Body of pancreas (tissue), 4 donors: ENCODE measurements at regions not wholly inside any gene's neighbourhood (a gene's known extent, or its start where the extent isn't known, plus 50 kb on each side); places are given as distances from the start of the nearest gene placed in this dataset.
"Not testable (repeated sequence)": the region's sequence is repeated elsewhere in the genome, so short reads cannot be mapped to it uniquely, and the experiment has no call there.

ENCODE experiments used
- ATAC-seq: fragments of 150-250 bp; one replicate; pipeline ENCODE4 v1.9.1; 2016
- DNase-seq, 4 donors: peaks; one replicate each; pipeline ENCODE4 v3.0.0-alpha.2; 2019
- H3K27ac ChIP-seq, 4 donors: fragments of 200-600 bp; sonication (generic); 1 replicate in 3 of 4; 2 replicates in 1 of 4; pipeline versions ENCODE4 v1.5.1 to v1.6.1; 2016 to 2019; ENCODE audit warnings: mild to moderate bottlenecking in 1 of 4, mixed read lengths in 1 of 4, moderate library complexity in 1 of 4
- H3K27me3 ChIP-seq, 2 donors: fragments of 200-600 bp; sonication (generic); one replicate each; pipeline ENCODE4 v1.6.0; 2016; ENCODE audit warnings: mild to moderate bottlenecking in 1 of 2
- H3K36me3 ChIP-seq, 2 donors: fragments of 200-600 bp; sonication (generic); replicated peaks in 1 of 2; 2 replicates each; pipeline ENCODE4 v1.5.1; 2016; ENCODE audit warnings: low read depth in 2 of 2; ENCODE audit not compliant: insufficient read depth in 1 of 2
- H3K4me1 ChIP-seq: fragments of 200-600 bp; sonication (generic); one replicate; pipeline ENCODE4 v1.6.0; 2016
- H3K4me3 ChIP-seq, 2 donors: fragments of 200-600 bp; sonication (generic); 1 replicate in 1 of 2; 2 replicates in 1 of 2; pipeline ENCODE4 v1.5.1; 2016 to 2019
- H3K9me3 ChIP-seq, 3 donors: fragments of 200-600 bp; sonication (generic); 1 replicate in 2 of 3; 2 replicates in 1 of 3; pipeline ENCODE4 v1.5.1; 2016
- CTCF ChIP-seq, 7 experiments: fragments of 450-650 bp in 4 of 7; fragments of 200-600 bp in 3 of 7; sonication (generic) in 3 of 7; IDR thresholded peaks; one replicate each; pipeline ENCODE4 v1.5.1; 2016 to 2019; ENCODE audit warnings: antibody characterized with exemption in 7 of 7
- POLR2A ChIP-seq, 3 donors: fragments of 450-650 bp; IDR thresholded peaks; one replicate each; pipeline ENCODE4 v1.6.1; 2016; ENCODE audit warnings: antibody characterized with exemption in 3 of 3, mild to moderate bottlenecking in 2 of 3
- WGBS, 2 donors: methylation state at CpG; one replicate each; pipeline ENCODE4 v1.1.5; 2017; 5-methylcytosine and 5-hydroxymethylcytosine counted together
- intact Hi-C: fragments of 100-400 bp; cut with DNase I; formaldehyde crosslinking; loops from one replicate; pipeline ENCODE4 v1.15.1; 2023

- no peaks in the 10 kb centered on the region for H3K36me3 ChIP-seq
- no peak overlapping the region for H3K27ac ChIP-seq
- no peaks in the 10 kb centered on the region for H3K27me3 ChIP-seq
- DNase-seq (no peak), ATAC-seq (no peak)
- intact Hi-C loops, result no loop called here
- H3K9me3 ChIP-seq, result no peaks in the 10 kb centered on the region
- peaks cover 10% of the 10 kb centered on the region for H3K4me1 ChIP-seq
- TF ChIP-seq POLR2A (IDR thresholded peaks at IDR 0.05), result no peak
- no peak for TF ChIP-seq CTCF (IDR thresholded peaks at IDR 0.05)
- H3K4me3 ChIP-seq, result no peak overlapping the region
- WGBS, 2 donors, result 89 to 91% methylated on average over 2 of the region's 2 CpGs
These were observed 1007.9 kb upstream of the CITED2 start for GRCh38 chr6:140382355-140382754.

- no peak overlapping the region for H3K4me3 ChIP-seq
- WGBS, 2 donors, result 62 to 67% methylated on average over 3 of the region's 3 CpGs
- no peaks in the 10 kb centered on the region for H3K36me3 ChIP-seq
- ATAC-seq, result no peak
- intact Hi-C loops, result no loop called here
- TF ChIP-seq CTCF (IDR thresholded peaks at IDR 0.05) (no peak), POLR2A (IDR thresholded peaks at IDR 0.05) (no peak)
- peaks cover 10% of the 10 kb centered on the region for H3K4me1 ChIP-seq
- no peaks in the 10 kb centered on the region for H3K9me3 ChIP-seq
- H3K27me3 ChIP-seq, result no peaks in the 10 kb centered on the region
- no peak for DNase-seq
- no peak overlapping the region for H3K27ac ChIP-seq
These were observed 1006.2 kb upstream of the CITED2 start for GRCh38 chr6:140380427-140381218.

- H3K4me3 ChIP-seq, result no peak overlapping the region
- H3K27me3 ChIP-seq, result no peaks in the 10 kb centered on the region
- intact Hi-C loops, result no loop called here
- TF ChIP-seq CTCF (IDR thresholded peaks at IDR 0.05), result no peak
- no peak for TF ChIP-seq POLR2A (IDR thresholded peaks at IDR 0.05)
- 23 to 34% methylated on average over 2 of the region's 2 CpGs for WGBS, 2 donors
- DNase-seq (peak in 1 of 4 donors; percentile 10), ATAC-seq (peak; percentile 53)
- no peak overlapping the region for H3K27ac ChIP-seq
- H3K4me1 ChIP-seq, result peaks cover 10% of the 10 kb centered on the region
- no peaks in the 10 kb centered on the region for H3K36me3 ChIP-seq
- no peaks in the 10 kb centered on the region for H3K9me3 ChIP-seq
These were observed 1005.5 kb upstream of the CITED2 start for GRCh38 chr6:140379919-140380318.

GRCh38 chr6:140376209-140376608 is 1001.8 kb upstream of the CITED2 start:
- intact Hi-C loops, result no loop called here
- no peak overlapping the region for H3K4me3 ChIP-seq
- H3K9me3 ChIP-seq, result no peaks in the 10 kb centered on the region
- H3K27ac ChIP-seq, result no peak overlapping the region
- TF ChIP-seq POLR2A (IDR thresholded peaks at IDR 0.05), result no peak
- no peak for TF ChIP-seq CTCF (IDR thresholded peaks at IDR 0.05)
- no peaks in the 10 kb centered on the region for H3K36me3 ChIP-seq
- H3K4me1 ChIP-seq, result peaks cover 10% of the 10 kb centered on the region
- no peaks in the 10 kb centered on the region for H3K27me3 ChIP-seq
- no peak for ATAC-seq
- no peak for DNase-seq

GRCh38 chr6:140373728-140374127 is 999.3 kb upstream of the CITED2 start:
- H3K9me3 ChIP-seq, intact Hi-C loops, H3K27ac ChIP-seq, H3K27me3 ChIP-seq, ATAC-seq, DNase-seq, H3K4me3 ChIP-seq, H3K4me1 ChIP-seq, H3K36me3 ChIP-seq: not testable (repeated sequence)
- WGBS, 2 donors, result 93 to 97% methylated on average over 14 to 19 of the region's 24 CpGs
